ENCODE measurements at regions not wholly inside any gene's neighbourhood (a gene's known extent, or its start where the extent isn't known, plus 50 kb on each side); places are given as distances from the start of the nearest gene placed in this dataset.

GRCh38 chr20:12152996-12153395 is 235.3 kb downstream of the BTBD3 start:
- no peak for DNase-seq (ENCODE audit: low spot score in 2 of 2)
- no peak overlapping the region for H3K4me3 ChIP-seq
- peaks cover 0 to 4% of the 10 kb centered on the region in 2 donors for H3K9me3 ChIP-seq
- H3K27ac ChIP-seq = no peak overlapping the region
- no peak for TF ChIP-seq POLR2A (IDR thresholded peaks at IDR 0.05)
- no peak for TF ChIP-seq POLR2AphosphoS5 (IDR thresholded peaks at IDR 0.05)
- no peak for TF ChIP-seq CTCF (IDR thresholded peaks at IDR 0.05)
- no peaks in the 10 kb centered on the region for H3K4me1 ChIP-seq
- intact Hi-C loops (cut with DNase I; ENCODE audit: low total_unique reads) = no loop called here
- no peaks in the 10 kb centered on the region for H3K27me3 ChIP-seq
- H3K36me3 ChIP-seq = no peaks in the 10 kb centered on the region

DNA sequence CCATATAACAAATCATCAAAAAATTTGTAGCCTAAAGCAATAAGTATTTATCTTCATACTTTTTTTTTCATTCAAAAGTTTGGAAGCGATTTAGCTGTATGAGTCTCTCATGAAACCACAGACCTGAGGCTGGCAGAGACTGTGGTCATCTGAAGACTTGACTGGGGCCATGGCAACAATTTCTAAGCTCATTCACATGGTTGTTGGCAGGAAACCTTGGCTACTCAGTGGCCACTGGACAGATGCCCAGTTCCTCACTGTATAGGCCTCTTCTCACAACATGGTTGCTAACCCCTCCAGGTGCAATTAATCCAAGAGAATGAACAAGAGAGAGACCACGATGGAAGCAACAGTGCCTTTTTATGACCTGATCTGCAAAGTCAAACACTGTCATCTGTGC is 235.9 kb downstream of the BTBD3 start:
- intact Hi-C loops (cut with DNase I; ENCODE audit: low total_unique reads) = no loop called here
- Histone ChIP-seq H3K27me3 (no peaks in the 10 kb centered on the region), H3K36me3 (no peaks in the 10 kb centered on the region), H3K4me3 (no peak overlapping the region), H3K9me3 (peaks cover 0 to 4% of the 10 kb centered on the region in 2 donors), H3K27ac (no peak overlapping the region), H3K4me1 (no peaks in the 10 kb centered on the region)
- TF ChIP-seq POLR2A (IDR thresholded peaks at IDR 0.05) (no peak), CTCF (IDR thresholded peaks at IDR 0.05) (no peak), POLR2AphosphoS5 (IDR thresholded peaks at IDR 0.05) (no peak)
- DNase-seq (ENCODE audit: low spot score in 2 of 2) = no peak

- Histone ChIP-seq H3K36me3 (no peaks in the 10 kb centered on the region), H3K27me3 (no peaks in the 10 kb centered on the region), H3K4me3 (no peak overlapping the region), H3K4me1 (no peaks in the 10 kb centered on the region), H3K27ac (no peak overlapping the region), H3K9me3 (peaks cover 0 to 4% of the 10 kb centered on the region in 2 donors)
- intact Hi-C loops (cut with DNase I; ENCODE audit: low total_unique reads) = no loop called here
- no peak for DNase-seq (ENCODE audit: low spot score in 2 of 2)
- TF ChIP-seq POLR2AphosphoS5 (IDR thresholded peaks at IDR 0.05) = no peak
- TF ChIP-seq POLR2A (IDR thresholded peaks at IDR 0.05) = no peak
- TF ChIP-seq CTCF (IDR thresholded peaks at IDR 0.05) = no peak
Measured at GRCh38 chr20:12156252-12156651, 238.6 kb downstream of the BTBD3 start.

- no peak for TF ChIP-seq CTCF (IDR thresholded peaks at IDR 0.05)
- no peak for TF ChIP-seq POLR2A (IDR thresholded peaks at IDR 0.05)
- no peak for TF ChIP-seq POLR2AphosphoS5 (IDR thresholded peaks at IDR 0.05)
- Histone ChIP-seq H3K27me3 (no peaks in the 10 kb centered on the region), H3K36me3 (no peaks in the 10 kb centered on the region), H3K9me3 (no peaks in the 10 kb centered on the region), H3K4me1 (no peaks in the 10 kb centered on the region), H3K27ac (no peak overlapping the region), H3K4me3 (no peak overlapping the region)
- DNase-seq (ENCODE audit: low spot score in 2 of 2) = no peak
- intact Hi-C loops (cut with DNase I; ENCODE audit: low total_unique reads) = no loop called here
Measured at GRCh38 chr20:12159261-12159660, 241.6 kb downstream of the BTBD3 start.

DNA sequence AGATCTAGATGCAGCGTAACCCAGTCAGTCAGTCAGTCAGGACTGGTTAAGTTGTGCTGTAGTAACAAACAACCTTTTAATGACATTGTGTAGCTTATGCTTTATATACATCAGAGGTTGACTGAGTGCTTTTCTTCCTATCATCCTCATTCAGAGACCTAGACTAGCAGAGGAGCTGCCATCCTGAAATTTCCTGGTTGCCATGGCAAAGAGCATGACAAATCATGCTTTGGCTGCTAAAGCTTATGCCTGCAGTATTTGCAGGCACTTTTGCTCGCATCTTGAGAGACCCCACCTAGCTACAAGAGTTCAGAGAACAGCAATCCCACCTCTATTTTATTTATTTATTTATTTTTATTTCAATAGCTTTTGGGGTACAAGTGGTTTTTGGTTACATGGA is 244.0 kb downstream of the BTBD3 start:
- intact Hi-C loops (cut with DNase I; ENCODE audit: low total_unique reads) = no loop called here
- Histone ChIP-seq H3K4me1 (no peaks in the 10 kb centered on the region), H3K36me3 (no peaks in the 10 kb centered on the region), H3K27me3 (no peaks in the 10 kb centered on the region), H3K27ac (no peak overlapping the region), H3K9me3 (no peaks in the 10 kb centered on the region), H3K4me3 (no peak overlapping the region)
- no peak for TF ChIP-seq POLR2A (IDR thresholded peaks at IDR 0.05)
- TF ChIP-seq POLR2AphosphoS5 (IDR thresholded peaks at IDR 0.05) = no peak
- TF ChIP-seq CTCF (IDR thresholded peaks at IDR 0.05) = no peak
- no peak for DNase-seq (ENCODE audit: low spot score in 2 of 2)
